ENCODE measurements at regions not wholly inside any gene's neighbourhood (a gene's known extent, or its start where the extent isn't known, plus 50 kb on each side); places are given as distances from the start of the nearest gene placed in this dataset.

- H3K27me3 ChIP-seq (ENCODE audit: control insufficient read depth, insufficient read depth, low read length) = no peaks in the 10 kb centered on the region
- H3K9ac ChIP-seq = no peak overlapping the region
- no peak overlapping the region for H3K4me3 ChIP-seq (ENCODE audit: low read depth, low read length)
- no peaks in the 10 kb centered on the region for H3K9me3 ChIP-seq (ENCODE audit: control insufficient read depth, low read length)
- H3K4me1 ChIP-seq = peaks cover 25% of the 10 kb centered on the region
- H3K79me2 ChIP-seq = no peaks in the 10 kb centered on the region
- TF ChIP-seq CTCF (IDR thresholded peaks at IDR 0.05) = no peak
- H3K27ac ChIP-seq = no peak overlapping the region
- no peaks in the 10 kb centered on the region for H3K36me3 ChIP-seq (ENCODE audit: control insufficient read depth, insufficient read depth, low read length)
- H3K4me2 ChIP-seq (ENCODE audit: low read length) = no peak overlapping the region
- H2AFZ ChIP-seq = no peak overlapping the region
These were observed 465.5 kb downstream of the CDH2 start for GRCh38 chr18:27711382-27711781.

- H3K36me3 ChIP-seq (ENCODE audit: control insufficient read depth, insufficient read depth, low read length) = no peaks in the 10 kb centered on the region
- H3K27ac ChIP-seq = no peak overlapping the region
- H3K4me2 ChIP-seq (ENCODE audit: low read length) = no peak overlapping the region
- no peak for TF ChIP-seq CTCF (IDR thresholded peaks at IDR 0.05)
- H3K4me1 ChIP-seq = peaks cover 27% of the 10 kb centered on the region
- H3K9me3 ChIP-seq (ENCODE audit: control insufficient read depth, low read length) = no peaks in the 10 kb centered on the region
- no peak overlapping the region for H3K9ac ChIP-seq
- H3K4me3 ChIP-seq (ENCODE audit: low read depth, low read length) = no peak overlapping the region
- H3K27me3 ChIP-seq (ENCODE audit: control insufficient read depth, insufficient read depth, low read length) = no peaks in the 10 kb centered on the region
- no peaks in the 10 kb centered on the region for H3K79me2 ChIP-seq
- no peak overlapping the region for H2AFZ ChIP-seq
These were observed 467.6 kb downstream of the CDH2 start for GRCh38 chr18:27709344-27709743.

- Histone ChIP-seq H3K9ac (no peak overlapping the region), H3K4me2 (ENCODE audit: low read length) (no peak overlapping the region), H3K4me1 (peaks cover 11% of the 10 kb centered on the region), H2AFZ (no peak overlapping the region), H3K27ac (no peak overlapping the region), H3K79me2 (no peaks in the 10 kb centered on the region), H3K27me3 (ENCODE audit: control insufficient read depth, insufficient read depth, low read length) (no peaks in the 10 kb centered on the region), H3K9me3 (ENCODE audit: control insufficient read depth, low read length) (no peaks in the 10 kb centered on the region), H3K36me3 (ENCODE audit: control insufficient read depth, insufficient read depth, low read length) (no peaks in the 10 kb centered on the region), H3K4me3 (ENCODE audit: low read depth, low read length) (no peak overlapping the region)
- no peak for TF ChIP-seq CTCF (IDR thresholded peaks at IDR 0.05)
These were observed 469.7 kb downstream of the CDH2 start for GRCh38 chr18:27707201-27707600.

GRCh38 chr18:27704736-27705361, 472.1 kb downstream of the CDH2 start:
- H3K27me3 ChIP-seq (ENCODE audit: control insufficient read depth, insufficient read depth, low read length) = no peaks in the 10 kb centered on the region
- peaks cover 2% of the 10 kb centered on the region for H3K4me1 ChIP-seq
- H2AFZ ChIP-seq = peak overlapping the region; percentile 9
- H3K27ac ChIP-seq = no peak overlapping the region
- no peaks in the 10 kb centered on the region for H3K36me3 ChIP-seq (ENCODE audit: control insufficient read depth, insufficient read depth, low read length)
- no peak overlapping the region for H3K9ac ChIP-seq
- H3K4me3 ChIP-seq (ENCODE audit: low read depth, low read length) = no peak overlapping the region
- no peak overlapping the region for H3K4me2 ChIP-seq (ENCODE audit: low read length)
- no peaks in the 10 kb centered on the region for H3K9me3 ChIP-seq (ENCODE audit: control insufficient read depth, low read length)
- H3K79me2 ChIP-seq = no peaks in the 10 kb centered on the region
- TF ChIP-seq CTCF (IDR thresholded peaks at IDR 0.05) = no peak

- TF ChIP-seq CTCF (IDR thresholded peaks at IDR 0.05) = no peak
- no peak overlapping the region for H3K4me3 ChIP-seq (ENCODE audit: low read depth, low read length)
- no peaks in the 10 kb centered on the region for H3K36me3 ChIP-seq (ENCODE audit: control insufficient read depth, insufficient read depth, low read length)
- no peaks in the 10 kb centered on the region for H3K27me3 ChIP-seq (ENCODE audit: control insufficient read depth, insufficient read depth, low read length)
- H2AFZ ChIP-seq = no peak overlapping the region
- no peaks in the 10 kb centered on the region for H3K4me1 ChIP-seq
- H3K9me3 ChIP-seq (ENCODE audit: control insufficient read depth, low read length) = no peaks in the 10 kb centered on the region
- H3K27ac ChIP-seq = no peak overlapping the region
- H3K79me2 ChIP-seq = no peaks in the 10 kb centered on the region
- no peak overlapping the region for H3K9ac ChIP-seq
- no peak overlapping the region for H3K4me2 ChIP-seq (ENCODE audit: low read length)
These were observed 477.8 kb downstream of the CDH2 start for GRCh38 chr18:27699137-27699536.

All from parathyroid adenoma (tissue), 2 donors.